Middle frontal gyrus (tissue), 1 donor: ENCODE measurements at regions not wholly inside any gene's neighbourhood (a gene's known extent, or its start where the extent isn't known, plus 50 kb on each side); places are given as distances from the start of the nearest gene placed in this dataset.
"Not testable (repeated sequence)": the region's sequence is repeated elsewhere in the genome, so short reads cannot be mapped to it uniquely, and the experiment has no call there.

Experiments
- DNase-seq: peaks from one replicate; pipeline ENCODE4 v3.0.0-alpha.2; 2015; ENCODE audit warnings: low spot score; ENCODE audit errors: extremely low spot score

DNA sequence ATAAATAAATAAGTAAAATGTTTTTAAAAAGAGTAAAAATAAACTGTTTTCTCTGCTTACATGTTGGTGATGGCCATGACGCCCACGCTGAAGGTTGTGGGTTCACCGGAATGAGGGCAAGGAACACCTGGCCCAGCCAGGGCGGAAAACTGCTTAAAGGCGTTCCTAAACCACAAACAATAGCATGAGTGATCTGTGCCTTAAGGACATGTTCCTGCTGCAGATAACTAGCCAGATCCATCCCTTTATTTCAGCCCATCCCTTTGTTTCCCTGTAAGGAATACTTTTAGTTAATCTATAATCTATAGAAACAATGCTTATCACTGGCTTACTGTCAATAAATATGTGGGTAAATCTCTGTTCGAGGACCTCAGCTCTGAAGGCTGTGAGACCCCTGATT lies 63.3 kb upstream of the CEP78 start:
- not testable (repeated sequence) for DNase-seq

DNA sequence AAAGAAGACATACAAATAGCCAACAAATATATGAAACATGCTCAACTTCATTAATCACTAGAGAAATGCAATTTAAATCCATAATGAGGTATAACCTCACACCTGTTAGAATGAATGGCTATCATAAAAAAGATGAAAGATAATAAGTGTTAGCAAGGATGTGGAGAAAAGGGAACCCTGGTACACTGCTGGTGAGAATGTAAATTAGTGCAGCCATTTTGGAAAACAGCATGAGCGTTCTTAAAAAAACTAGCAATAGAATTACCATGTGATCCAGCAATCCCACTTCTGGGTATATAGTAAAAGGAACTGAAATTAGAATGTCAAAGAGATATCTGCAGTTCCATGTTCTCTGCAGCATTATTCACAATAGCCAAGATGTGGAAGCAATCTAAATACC lies 64.2 kb upstream of the CEP78 start:
- no peak for DNase-seq

DNA sequence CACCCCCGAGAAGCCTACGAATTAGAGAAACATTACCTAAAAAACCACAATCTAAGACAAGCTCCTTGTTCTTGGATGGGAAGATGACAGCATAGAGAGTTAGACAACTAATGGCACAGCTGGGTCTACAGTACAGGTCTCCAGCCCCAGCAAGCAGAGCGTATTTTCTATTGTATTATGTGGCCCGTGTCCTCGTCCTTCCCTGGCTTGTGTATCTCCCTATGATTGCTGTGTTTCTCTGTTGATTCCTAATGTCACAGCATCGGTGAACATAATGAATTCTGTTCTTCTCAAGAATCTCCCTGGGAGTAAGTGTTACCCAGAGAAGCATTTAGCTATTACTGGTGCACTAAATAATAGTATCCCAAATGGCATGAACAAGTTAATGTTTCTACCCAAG lies 66.8 kb upstream of the CEP78 start:
- no peak for DNase-seq

DNA sequence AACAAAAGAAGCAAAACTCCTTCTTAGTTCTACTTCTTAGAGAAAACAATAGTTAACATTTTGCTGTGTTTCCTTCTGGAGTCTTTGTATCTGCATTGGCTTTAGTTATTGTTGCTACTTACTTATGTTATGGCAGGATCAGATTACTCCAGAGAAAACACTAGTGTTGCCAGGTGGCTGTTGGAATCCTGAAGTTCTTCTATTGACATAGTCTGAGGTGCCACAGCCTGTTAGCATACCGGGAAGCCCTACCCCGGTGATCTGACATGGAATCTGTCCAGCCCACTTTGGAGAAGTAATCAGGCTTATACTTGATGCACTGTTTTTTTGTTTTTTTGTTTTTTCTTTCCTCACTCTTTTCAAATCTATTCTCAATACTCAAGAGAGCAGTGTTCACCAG lies 68.5 kb upstream of the CEP78 start:
- DNase-seq: no peak

DNA sequence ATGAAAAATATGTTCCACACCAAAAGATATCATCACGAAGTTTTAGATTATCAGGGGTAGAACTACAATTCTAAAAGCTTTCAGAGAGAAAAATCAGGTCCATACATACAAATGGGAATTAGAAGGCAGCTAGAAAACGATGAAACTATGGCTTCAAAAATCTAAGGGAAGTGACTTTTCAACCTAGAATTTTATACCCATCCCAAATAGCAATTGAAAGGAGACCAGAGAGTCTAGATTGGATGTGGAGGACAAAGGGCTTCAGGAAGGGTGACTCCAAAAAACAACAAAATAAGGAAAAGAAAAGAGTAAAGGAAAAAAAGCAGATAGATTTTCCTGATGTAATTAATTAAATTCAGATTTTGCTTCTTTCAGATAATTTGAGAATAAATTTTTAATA lies 72.0 kb upstream of the CEP78 start:
- no peak for DNase-seq

DNA sequence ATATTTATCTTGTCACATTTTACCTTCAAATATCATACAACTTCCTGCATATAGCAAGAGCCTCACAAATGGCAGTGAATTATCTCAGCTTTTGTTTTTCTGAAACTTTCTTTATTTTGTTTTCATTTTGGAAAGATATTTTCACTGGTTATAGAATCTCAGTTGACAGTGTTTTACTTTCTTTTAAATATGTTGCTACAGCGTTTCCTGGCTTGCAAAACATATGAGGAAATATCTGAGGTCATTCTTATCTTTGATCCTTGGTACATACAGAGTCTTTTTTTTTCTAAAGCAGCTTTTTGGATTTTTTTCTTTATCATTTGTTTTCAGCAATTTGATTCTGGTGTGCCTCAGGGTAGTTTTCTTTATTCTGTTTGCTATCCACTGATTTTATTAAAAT lies 77.6 kb upstream of the CEP78 start:
- DNase-seq: no peak

DNA sequence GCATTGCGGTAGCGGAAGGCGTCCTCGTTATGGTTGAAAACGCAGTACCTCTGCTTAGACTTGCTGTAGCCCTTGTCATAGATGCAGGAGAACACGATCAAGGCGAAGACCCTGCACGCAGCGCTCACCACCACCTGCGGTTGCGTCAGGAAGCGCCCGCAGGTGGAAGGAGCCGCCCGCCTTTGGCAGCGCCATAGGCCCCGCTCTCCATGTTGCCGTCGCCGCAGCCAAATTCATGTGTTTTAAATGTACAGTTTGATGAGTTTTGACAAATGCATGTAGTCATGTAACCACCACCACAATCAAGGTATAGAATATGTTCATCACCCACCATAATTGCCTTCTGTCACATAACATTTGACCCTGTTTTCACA lies 84.9 kb upstream of the CEP78 start:
- DNase-seq: no peak

DNA sequence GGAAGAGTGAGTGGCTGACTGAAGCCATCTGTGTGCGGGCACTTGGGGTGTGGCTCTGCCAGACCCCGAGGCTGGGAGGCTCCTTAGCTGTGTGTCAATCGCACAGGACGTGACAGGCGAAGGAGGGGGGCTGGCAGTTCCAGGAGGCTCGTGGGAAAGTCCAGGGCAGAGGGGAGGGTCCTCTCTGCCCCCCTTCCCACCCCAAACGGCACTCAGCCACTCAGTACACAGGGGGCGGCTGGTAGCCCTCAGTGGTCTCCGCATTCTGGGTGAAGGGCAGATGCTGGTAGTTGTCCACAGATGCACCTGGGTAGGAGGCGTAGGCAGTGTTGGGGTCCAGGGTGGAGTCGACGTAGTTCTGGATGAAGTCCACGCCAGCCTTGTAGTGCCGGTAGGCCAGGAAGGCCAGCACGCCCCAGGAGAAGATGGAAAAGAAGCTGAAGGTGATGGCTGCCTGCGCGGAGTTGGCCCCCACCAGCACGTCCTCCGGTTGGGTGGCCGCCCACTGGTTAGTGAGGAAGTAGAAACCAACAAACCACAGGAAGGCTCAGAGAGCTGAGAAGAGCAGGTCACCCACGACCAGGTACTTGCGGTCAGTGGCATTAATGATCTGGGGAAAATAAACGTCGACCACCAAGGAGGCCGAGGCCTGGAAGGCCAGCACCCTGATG lies 85.4 kb upstream of the CEP78 start:
- DNase-seq: no peak

DNA sequence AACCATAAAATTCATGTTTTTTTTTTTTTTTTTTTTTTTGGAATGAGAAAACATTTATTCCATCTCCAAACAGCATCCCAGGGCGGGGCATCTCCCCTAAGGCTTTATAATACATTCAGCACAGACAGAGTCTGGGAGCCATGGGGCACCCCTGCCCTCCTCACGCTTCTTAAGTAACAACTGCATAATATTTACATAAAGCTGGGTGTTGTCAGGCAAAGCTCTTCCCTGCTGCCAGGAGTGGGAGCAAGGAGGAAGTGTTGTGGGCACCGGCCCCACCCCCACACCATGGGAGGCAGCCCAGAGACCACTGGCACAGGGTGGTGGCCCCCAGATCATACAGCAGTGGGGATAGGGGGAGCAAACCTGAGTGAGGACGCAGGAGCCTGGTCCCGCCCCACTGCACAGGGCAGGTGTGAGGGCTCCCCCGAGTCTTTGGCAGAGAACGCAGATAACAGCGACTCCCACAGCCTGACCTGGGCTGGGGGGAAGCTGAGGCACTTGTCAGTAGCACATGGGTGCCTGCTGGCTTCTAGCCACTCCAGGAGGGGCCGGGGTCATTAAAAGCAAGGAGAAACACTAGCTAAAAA lies 86.1 kb upstream of the CEP78 start:
- no peak for DNase-seq

DNA sequence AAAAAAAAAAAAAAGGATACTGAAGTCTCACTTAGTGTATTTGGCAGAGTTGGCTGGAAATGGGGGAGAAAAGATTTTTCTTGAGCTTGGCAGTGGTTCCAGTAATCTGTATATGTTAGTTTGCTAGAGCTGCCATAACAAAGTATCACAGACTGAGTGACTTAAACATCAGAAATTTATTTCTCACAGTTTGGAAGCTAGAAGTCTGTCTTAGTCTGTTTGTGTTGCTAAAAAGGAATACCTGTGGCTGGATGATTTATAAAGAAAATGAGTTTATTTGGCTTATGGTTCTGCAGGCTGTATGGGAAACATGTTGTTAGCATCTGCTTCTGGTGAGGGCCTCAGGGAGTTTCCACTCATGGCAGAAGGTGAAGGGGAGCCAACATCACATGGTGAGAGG lies 89.6 kb upstream of the CEP78 start:
- no peak for DNase-seq

DNA sequence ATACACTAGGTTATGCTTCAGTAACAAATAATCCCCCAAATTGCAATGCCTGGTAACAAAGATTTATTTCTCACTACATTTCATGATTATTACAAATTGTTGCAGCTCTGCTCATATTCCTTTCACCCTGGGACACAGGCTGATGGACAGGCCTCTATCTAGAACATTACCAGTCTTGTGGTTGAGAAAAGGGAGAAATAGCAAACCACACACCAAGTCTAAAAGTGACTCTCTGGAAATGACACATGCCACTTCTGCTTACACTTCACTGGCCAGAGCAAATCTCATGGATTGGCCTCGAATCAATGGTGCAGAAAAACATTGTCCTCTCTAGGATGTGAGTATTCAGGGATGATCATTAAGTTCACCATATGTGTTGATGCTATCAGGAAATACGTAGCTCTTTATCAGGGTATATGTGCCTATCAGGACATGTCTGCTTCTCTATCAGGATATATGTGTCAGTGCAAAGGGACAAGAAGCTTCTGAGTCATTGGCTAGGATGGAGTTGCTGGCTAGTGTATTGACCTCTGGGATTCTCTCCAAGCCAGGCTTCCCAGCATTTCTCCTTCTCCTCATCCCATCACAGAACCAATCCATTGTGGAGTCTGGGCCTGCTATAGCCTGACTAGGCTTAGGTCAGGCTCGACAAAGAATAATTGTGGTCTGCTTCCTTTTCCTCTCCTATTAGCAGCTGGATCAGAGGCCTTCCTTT lies 91.1 kb upstream of the CEP78 start:
- DNase-seq: no peak

DNA sequence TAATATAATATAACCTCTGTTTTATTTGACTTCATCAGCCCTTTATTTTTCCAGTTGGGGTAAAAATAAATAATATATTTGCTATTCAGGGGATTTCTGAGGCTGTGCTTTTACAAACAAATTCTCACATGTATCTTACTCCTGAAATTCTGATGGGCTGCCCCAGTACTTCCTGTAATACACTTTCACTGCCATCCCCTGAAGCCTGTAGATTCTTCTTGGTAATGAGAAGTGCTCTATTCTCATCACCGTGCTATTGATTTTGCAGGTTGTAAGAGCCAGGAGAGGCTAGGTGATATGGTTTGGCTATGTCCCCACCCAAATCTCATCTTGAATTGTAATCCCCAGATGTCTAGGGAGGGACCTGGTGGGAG lies 91.9 kb upstream of the CEP78 start:
- DNase-seq: no peak

DNA sequence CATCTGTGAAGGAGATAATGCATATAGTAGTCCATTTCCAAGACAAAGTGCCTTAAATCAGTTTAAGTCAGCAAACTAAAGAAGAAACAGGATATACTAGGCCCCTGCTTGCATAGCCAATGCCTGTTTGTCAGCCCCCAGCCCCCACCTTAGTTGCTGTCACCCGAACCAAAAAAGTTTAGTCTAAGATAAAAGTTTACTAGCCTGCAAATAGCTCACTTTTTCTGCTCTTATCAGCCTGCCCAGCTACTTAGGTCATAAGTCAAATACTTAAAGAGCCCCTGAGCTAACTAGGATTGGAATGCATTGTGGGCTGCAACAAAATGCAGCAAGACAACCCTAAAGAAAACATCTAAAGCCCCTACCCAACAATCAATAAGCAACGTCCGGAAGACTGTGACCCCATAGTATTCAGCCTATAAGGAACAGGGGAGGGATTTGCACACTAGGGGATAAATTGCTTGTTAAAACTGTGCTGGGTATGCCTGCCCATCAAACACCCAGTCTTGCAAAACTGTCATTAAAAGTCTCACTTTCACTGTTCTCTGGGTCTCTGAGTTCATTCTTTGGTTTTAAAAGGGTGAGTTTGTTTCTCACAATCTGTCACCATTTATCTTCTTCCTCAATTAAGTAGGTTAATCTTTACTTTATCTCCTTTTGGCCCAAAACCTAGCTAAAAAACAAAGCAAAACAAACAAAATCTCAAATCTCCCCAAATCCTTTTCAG lies 92.4 kb upstream of the CEP78 start:
- DNase-seq: no peak

DNA sequence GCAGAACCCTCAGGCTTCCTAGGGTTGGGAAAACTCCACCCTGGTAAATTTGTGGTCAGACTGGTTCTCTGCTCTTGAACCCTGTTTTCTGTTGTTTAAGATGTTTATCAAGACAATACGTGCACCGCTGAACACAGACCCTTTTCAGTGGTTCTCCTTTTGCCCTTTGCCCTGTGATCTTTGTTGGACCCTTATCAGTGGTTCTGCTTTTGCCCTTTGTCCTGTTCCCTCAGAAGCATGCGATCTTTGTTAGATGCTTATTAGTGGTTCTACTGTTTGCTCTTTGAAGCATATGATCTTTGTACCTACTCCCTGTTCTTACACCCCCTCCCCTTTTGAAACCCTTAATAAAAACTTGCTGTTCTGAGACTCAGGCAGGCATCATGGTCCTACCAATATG lies 93.6 kb upstream of the CEP78 start:
- DNase-seq: not testable (repeated sequence)

DNA sequence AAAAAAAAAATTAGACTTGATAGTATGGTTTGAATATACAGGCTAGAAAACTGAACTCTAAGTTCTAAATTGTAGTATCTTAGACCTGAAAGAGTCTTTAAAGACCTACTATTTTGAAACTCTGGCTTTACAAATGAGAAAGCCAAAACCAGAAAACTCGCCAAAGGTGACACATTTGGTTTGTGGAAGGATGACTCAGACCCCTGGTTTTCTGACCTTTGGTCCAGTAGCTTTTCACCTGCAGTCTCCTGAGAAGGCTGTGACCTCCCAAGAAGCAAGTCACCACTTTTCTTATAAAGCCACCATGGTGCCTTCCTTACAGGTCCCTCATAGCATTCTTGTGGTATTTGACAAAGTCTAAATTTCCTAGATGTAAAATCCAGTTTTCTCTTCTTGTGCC lies 102.1 kb upstream of the CEP78 start:
- no peak for DNase-seq

DNA sequence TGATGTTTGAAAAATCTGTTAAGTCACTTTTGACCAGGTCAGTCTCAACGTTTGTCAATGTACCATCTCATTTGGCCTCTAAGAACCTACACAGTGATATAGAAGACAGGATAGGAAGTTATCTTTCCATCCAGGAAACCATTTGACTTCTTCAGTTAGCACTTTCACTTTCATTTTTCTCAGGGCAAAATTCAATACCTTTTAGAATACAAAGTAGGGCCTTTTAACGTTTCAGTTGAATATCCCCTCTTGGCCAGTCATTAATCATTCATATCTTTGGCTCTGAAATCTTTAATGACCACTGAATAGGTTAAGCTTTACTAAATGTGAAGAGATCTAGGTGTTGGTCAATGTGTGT lies 101.1 kb upstream of the GNAQ start:
- no peak for DNase-seq

DNA sequence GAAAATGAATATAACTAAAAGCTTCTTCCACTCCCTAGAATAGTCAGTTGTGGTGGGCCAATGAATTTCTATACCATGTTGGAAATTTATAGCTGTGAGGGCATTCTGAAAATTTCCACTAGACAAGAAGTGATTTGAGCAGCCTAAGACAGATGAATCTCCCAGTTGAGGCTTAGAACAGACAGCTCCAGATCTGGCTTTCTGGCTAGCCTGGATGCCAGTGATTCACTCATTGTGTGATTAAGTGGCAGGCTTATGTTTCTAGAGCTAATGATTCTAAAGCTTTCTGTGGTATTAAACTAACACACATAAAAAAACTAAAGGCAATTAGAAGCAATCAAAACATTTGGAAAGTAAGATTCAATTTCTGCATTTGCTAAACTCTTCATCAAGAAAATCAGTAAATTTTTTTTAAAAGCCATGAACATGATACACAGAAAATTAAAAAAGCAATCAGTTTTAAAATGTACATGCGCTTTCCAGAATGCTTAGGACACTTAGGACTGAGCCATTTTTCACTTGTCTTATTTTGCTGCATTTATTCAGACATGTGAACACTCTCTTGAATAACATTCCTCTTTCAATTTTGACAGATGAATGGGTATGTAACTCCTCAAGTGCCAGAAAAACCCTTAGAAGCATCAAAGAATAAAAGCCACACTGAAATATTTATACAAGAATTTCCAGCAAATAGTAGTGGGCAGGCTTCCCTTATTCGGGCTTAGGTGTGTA lies 100.5 kb upstream of the GNAQ start:
- DNase-seq: no peak

DNA sequence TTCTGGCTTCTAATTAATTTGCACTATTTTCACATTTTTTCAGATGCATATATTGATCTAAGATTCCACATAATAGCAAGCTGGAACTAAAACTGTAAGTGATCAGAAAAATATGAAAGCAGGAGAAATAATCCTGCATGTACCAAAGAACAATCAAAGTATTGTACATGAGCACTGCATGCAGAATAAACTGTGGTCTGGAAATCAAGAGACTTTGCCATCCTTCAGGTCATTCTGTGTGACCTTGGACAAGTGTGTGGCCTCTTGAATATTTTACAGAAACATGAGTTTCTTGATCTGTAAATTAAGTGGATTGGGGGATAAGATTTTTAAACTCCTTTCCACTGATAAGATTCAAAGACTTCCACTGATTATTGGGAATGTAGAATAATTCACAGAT lies 99.2 kb upstream of the GNAQ start:
- no peak for DNase-seq

DNA sequence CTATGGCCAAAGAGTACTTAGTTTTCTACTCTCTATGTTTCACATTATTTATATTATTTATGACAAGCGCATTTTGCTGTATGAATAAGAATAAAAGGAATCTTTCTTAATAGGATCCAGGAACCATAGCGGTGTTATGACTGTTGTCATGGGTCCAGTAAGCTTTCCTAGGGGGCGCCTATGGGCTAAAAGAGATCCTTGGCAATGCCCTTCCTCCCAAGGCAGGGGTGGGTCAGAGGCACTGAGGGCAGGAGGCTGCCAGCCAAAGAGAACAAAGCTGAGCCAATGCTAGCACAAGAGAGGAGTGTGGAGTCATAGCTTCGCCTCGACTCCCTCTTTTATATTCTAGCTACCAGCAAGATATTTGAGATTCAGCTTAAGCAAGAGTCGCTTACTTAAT lies 98.4 kb upstream of the GNAQ start:
- peak; percentile 71 for DNase-seq

DNA sequence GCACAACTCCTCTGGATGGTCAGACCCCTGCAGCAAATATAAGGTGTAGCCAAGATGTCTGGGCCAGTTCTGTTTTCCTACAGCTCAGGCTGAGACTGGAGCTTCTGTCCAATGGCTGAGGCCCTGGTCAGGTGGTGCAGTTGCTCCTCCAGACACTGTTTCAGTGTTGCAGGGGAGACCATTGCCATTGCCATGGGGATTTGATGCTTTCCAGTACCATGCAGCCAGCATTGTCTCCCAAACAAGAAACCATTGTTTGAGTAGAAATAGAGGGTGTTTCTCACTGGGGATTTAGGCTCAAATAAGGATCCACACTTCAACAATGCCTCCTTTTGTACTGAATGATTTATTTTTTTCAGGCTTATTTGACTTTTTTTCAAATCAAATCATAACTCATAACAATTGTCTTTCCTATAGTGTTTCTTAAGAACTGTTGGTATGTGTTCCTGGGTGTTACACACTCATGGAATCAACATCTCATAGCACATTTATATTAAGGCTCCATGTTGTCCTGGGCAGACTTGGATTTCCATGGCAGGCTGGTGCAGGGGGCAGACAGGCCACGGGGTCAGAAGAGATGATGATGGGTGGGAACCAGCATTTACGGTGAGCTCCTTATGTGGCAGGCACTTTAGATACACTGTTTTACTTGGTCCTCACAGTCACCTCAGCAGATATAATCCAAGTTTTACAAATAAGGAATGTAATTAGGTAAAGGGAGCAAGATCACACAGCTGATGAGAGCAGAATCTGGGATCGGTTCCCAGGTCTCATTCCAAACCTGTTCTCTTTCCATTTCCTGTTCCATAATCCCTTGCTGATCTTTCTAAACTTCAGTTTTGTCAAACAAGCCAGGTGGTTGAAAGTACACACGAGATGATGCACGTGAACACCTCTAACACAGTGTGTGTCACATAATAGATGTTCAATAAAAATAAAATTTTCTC lies 95.9 kb upstream of the GNAQ start:
- peak; percentile 78 for DNase-seq

DNA sequence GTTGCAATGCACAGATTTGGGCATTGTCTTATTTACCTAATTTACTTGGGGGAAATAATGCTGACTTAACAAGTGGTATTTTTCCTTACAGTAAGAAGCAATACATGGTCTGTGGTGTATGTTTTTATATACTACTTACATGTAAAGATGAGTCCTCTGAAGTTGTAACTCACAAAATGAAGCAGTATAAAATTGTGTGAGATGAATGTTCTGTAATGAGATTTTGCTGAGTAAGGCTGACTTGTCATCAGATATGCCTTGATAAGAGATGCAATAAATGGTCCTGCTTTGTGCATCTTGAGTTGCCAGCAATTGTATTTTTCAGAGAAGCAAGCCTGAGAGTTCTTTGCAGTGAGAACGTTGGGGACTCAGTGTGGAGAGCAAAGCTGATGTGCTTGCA lies 92.2 kb upstream of the GNAQ start:
- DNase-seq: no peak
